ENCODE measurements at regions not wholly inside any gene's neighbourhood (a gene's known extent, or its start where the extent isn't known, plus 50 kb on each side); places are given as distances from the start of the nearest gene placed in this dataset.

DNA sequence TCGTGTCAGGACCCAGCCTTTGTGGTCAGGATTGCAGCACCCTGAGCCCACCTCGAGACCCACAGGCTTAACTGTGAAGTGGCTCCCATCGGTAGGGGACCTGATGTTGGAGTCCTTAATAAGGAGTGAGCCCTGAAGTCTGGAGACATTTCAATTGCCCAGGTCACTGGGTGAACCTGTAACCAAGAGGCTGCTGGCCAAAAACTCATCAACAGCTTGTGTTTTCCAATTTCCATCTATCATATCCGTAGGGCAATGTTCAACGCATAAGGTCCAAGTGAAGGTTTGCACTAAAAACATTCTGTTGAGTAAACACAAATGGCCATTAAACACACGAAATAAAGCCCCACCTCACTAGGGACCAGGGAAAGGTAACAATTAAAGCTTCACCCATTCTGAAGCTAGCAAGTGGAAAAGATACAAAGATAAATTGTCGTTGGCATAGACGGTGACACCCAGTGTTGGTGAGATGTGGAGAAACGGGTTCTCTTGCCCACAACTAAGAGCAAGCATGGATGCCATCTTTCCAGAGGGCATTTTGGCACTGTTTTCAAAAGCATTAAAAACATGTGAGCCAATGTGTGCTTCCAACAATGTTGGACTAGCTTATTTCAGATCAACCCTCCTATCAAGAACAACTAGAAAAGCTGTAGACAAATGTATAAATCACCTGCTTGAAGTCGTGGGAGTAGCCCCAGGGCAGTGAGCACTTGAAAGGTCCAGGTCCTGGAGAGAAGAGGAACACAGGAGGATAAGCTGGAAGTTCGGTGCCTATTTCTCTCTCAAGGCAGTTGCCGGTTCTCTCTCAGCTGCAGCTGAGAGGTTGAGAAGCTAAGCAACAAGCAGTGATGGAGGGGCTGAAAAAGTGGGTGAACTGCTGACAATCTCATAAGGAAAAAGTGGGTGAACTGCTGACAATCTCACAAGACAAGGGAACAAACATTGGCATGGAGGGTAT lies 56.3 kb upstream of the PCSK6 start (continued):
- TF ChIP-seq, protein P1, sequence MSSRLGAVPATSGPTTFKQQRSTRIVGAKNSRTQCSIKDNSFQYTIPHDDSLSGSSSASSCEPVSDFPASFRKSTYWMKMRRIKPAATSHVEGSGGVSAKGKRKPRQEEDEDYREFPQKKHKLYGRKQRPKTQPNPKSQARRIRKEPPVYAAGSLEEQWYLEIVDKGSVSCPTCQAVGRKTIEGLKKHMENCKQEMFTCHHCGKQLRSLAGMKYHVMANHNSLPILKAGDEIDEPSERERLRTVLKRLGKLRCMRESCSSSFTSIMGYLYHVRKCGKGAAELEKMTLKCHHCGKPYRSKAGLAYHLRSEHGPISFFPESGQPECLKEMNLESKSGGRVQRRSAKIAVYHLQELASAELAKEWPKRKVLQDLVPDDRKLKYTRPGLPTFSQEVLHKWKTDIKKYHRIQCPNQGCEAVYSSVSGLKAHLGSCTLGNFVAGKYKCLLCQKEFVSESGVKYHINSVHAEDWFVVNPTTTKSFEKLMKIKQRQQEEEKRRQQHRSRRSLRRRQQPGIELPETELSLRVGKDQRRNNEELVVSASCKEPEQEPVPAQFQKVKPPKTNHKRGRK (CRISPR knock-in tag; IDR thresholded peaks at IDR 0.05; ENCODE audit: borderline replicate concordance): no peak

DNA sequence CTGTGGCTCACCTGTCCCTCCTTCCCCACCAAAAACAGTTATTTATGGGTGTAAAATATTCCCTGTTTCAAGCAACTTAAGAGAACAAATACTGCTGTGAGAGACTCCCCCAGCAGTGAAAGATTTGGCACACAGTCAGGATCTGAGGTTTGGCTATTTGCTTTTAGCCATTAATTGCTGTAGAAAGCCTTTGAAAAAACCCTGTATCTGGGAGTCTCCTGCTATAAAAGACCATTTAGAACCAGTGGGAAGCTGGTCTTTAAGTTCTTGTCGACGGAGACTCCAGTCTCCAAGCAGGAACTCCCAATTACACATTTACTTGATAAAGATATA lies 55.1 kb upstream of the PCSK6 start:
- POLR2A ChIA-PET: no interaction called here
- Mint-ChIP-seq H3K4me1 (no peaks in the 10 kb centered on the region), H3K27me3 (ENCODE audit: low read depth) (no peaks in the 10 kb centered on the region; the same call in 1 of the 2 replicates), H3K9me3 (0 out of 2 replicates have a peak, but pooled peaks cover 3% of the 10 kb centered on the region), H3K4me3 (no peak overlapping the region), H3K36me3 (no peaks in the 10 kb centered on the region), H3K27ac (no peak overlapping the region)
- ATAC-seq: no peak
- no peak for DNase-seq (ENCODE audit: low spot score)
- TF ChIP-seq ESRRA (CRISPR knock-in tag; IDR thresholded peaks at IDR 0.05; ENCODE audit: borderline replicate concordance): no peak
- no peak for TF ChIP-seq CBFB (CRISPR knock-in tag; IDR thresholded peaks at IDR 0.05; ENCODE audit: low read depth)
- TF ChIP-seq RORB (CRISPR knock-in tag; IDR thresholded peaks at IDR 0.05): no peak
- TF ChIP-seq, protein P2, sequence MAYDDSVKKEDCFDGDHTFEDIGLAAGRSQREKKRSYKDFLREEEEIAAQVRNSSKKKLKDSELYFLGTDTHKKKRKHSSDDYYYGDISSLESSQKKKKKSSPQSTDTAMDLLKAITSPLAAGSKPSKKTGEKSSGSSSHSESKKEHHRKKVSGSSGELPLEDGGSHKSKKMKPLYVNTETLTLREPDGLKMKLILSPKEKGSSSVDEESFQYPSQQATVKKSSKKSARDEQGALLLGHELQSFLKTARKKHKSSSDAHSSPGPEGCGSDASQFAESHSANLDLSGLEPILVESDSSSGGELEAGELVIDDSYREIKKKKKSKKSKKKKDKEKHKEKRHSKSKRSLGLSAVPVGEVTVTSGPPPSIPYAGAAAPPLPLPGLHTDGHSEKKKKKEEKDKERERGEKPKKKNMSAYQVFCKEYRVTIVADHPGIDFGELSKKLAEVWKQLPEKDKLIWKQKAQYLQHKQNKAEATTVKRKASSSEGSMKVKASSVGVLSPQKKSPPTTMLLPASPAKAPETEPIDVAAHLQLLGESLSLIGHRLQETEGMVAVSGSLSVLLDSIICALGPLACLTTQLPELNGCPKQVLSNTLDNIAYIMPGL (CRISPR knock-in tag; IDR thresholded peaks at IDR 0.05): no peak
- TF ChIP-seq, protein P3, sequence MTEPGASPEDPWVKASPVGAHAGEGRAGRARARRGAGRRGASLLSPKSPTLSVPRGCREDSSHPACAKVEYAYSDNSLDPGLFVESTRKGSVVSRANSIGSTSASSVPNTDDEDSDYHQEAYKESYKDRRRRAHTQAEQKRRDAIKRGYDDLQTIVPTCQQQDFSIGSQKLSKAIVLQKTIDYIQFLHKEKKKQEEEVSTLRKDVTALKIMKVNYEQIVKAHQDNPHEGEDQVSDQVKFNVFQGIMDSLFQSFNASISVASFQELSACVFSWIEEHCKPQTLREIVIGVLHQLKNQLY (CRISPR knock-in tag; IDR thresholded peaks at IDR 0.05): no peak
- TF ChIP-seq, protein P4, sequence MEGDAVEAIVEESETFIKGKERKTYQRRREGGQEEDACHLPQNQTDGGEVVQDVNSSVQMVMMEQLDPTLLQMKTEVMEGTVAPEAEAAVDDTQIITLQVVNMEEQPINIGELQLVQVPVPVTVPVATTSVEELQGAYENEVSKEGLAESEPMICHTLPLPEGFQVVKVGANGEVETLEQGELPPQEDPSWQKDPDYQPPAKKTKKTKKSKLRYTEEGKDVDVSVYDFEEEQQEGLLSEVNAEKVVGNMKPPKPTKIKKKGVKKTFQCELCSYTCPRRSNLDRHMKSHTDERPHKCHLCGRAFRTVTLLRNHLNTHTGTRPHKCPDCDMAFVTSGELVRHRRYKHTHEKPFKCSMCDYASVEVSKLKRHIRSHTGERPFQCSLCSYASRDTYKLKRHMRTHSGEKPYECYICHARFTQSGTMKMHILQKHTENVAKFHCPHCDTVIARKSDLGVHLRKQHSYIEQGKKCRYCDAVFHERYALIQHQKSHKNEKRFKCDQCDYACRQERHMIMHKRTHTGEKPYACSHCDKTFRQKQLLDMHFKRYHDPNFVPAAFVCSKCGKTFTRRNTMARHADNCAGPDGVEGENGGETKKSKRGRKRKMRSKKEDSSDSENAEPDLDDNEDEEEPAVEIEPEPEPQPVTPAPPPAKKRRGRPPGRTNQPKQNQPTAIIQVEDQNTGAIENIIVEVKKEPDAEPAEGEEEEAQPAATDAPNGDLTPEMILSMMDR (IDR thresholded peaks at IDR 0.05): no peak
- TF ChIP-seq MXD4 (CRISPR knock-in tag; IDR thresholded peaks at IDR 0.05; ENCODE audit: borderline replicate concordance): no peak
- no peak for TF ChIP-seq RELA (CRISPR knock-in tag; IDR thresholded peaks at IDR 0.05; ENCODE audit: borderline replicate concordance)
- TF ChIP-seq GRHL2 (CRISPR knock-in tag; IDR thresholded peaks at IDR 0.05; ENCODE audit: insufficient replicate concordance, severe bottlenecking): no peak
- TF ChIP-seq CREM (CRISPR knock-in tag; IDR thresholded peaks at IDR 0.05): no peak
- TF ChIP-seq, protein P5, sequence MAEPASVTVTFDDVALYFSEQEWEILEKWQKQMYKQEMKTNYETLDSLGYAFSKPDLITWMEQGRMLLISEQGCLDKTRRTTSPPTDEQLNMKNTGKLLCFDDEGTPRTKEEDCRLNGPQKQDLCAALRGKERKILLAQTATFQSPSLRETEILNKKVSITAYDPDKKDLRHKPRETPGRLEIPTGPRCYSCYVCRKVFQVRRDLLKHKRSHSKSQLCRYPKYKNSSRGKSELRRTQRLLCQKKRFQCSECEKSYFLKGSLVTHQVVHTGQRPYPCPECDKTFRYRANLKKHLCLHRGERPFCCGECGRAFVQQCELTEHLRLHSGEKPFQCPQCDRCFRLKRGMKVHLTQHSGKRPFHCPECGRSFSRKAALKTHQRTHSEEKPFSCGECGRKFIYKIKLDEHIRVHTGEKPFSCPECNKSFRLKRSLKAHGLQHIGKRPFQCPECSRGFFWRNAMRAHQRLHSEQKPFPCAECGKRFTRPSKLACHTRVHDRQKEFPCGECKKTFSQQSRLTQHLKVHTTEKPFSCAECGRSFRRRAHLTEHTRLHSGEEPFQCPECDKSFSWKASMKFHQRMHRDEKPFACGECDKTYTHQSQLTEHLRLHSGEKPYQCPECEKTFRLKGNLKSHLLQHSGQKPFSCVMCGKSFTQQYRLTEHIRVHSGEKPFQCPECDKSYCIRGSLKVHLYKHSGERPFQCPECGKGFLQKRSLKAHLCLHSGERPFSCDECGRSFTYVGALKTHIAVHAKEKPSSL (CRISPR knock-in tag; conservative IDR thresholded peaks at IDR 0.05): no peak
- TF ChIP-seq OVOL2 (CRISPR knock-in tag; IDR thresholded peaks at IDR 0.05; ENCODE audit: borderline replicate concordance): no peak
- CTCF ChIA-PET: no interaction called here
